KMS-11 (cell line): ENCODE measurements at regions not wholly inside any gene's neighbourhood (a gene's known extent, or its start where the extent isn't known, plus 50 kb on each side); places are given as distances from the start of the nearest gene placed in this dataset.

ENCODE experiments used
- H2AFZ ChIP-seq: fragments of 200-600 bp; sonication (generic); 2 replicates; pipeline ENCODE4 v1.6.1; 2016; ENCODE audit warnings: antibody characterized with exemption, mixed run types, low read depth
- H3K27ac ChIP-seq: fragments of 200-600 bp; sonication (generic); 2 replicates; pipeline ENCODE4 v1.6.1; 2016; ENCODE audit warnings: mild to moderate bottlenecking, mixed run types
- H3K27me3 ChIP-seq: fragments of 200-600 bp; sonication (generic); 2 replicates; pipeline ENCODE4 v1.6.1; 2017; ENCODE audit warnings: mild to moderate bottlenecking, low read depth, mixed run types, moderate library complexity; ENCODE audit not compliant: insufficient read depth
- H3K36me3 ChIP-seq: fragments of 200-600 bp; sonication (generic); 2 replicates; pipeline ENCODE4 v1.6.1; 2017; ENCODE audit warnings: mild to moderate bottlenecking, mixed run types; ENCODE audit not compliant: insufficient read depth
- H3K4me1 ChIP-seq: fragments of 200-600 bp; sonication (generic); 2 replicates; pipeline ENCODE4 v1.6.1; 2016; ENCODE audit warnings: mild to moderate bottlenecking, low read depth, mixed run types; ENCODE audit not compliant: poor library complexity, severe bottlenecking
- H3K4me2 ChIP-seq: fragments of 200-600 bp; sonication (generic); 2 replicates; pipeline ENCODE4 v1.7.0; 2016; ENCODE audit warnings: mild to moderate bottlenecking, mixed run types
- H3K4me3 ChIP-seq: fragments of 200-600 bp; sonication (generic); IDR thresholded peaks from 2 replicates; pipeline ENCODE4 v1.6.1; 2017; ENCODE audit warnings: low read depth, low read length, mixed read lengths; ENCODE audit not compliant: insufficient read depth
- H3K79me2 ChIP-seq: fragments of 200-600 bp; sonication (generic); 2 replicates; pipeline ENCODE4 v1.6.1; 2016; ENCODE audit warnings: low read depth, mixed run types; ENCODE audit not compliant: insufficient read depth
- H3K9ac ChIP-seq: fragments of 200-600 bp; sonication (generic); 2 replicates; pipeline ENCODE4 v1.6.1; 2016; ENCODE audit warnings: mild to moderate bottlenecking, mixed run types
- H4K20me1 ChIP-seq: fragments of 200-600 bp; sonication (generic); 2 replicates; pipeline ENCODE4 v1.6.1; 2016; ENCODE audit warnings: mild to moderate bottlenecking, mixed run types; ENCODE audit not compliant: insufficient read depth
- CTCF ChIP-seq: fragments of 200-600 bp; sonication (generic); conservative IDR thresholded peaks from 2 replicates; pipeline ENCODE4 v1.6.1; 2017; ENCODE audit warnings: low read depth, mild to moderate bottlenecking, antibody characterized with exemption, low read length, moderate library complexity, mixed read lengths

- Histone ChIP-seq H3K4me1 (no peaks in the 10 kb centered on the region), H3K27me3 (no peaks in the 10 kb centered on the region), H3K9ac (no peak overlapping the region), H2AFZ (no peak overlapping the region), H4K20me1 (no peaks in the 10 kb centered on the region), H3K27ac (no peak overlapping the region), H3K4me3 (no peak overlapping the region), H3K4me2 (no peak overlapping the region), H3K79me2 (no peaks in the 10 kb centered on the region), H3K36me3 (no peaks in the 10 kb centered on the region)
- TF ChIP-seq CTCF = no peak
These were observed 764.7 kb upstream of the SLITRK1 start for GRCh38 chr13:84646957-84647356.

GRCh38 chr13:84645196-84646012 lies 763.1 kb upstream of the SLITRK1 start:
- H3K79me2 ChIP-seq = no peaks in the 10 kb centered on the region
- no peak overlapping the region for H3K4me2 ChIP-seq
- no peaks in the 10 kb centered on the region for H3K36me3 ChIP-seq
- H3K9ac ChIP-seq = no peak overlapping the region
- TF ChIP-seq CTCF = no peak
- H3K4me3 ChIP-seq = no peak overlapping the region
- H4K20me1 ChIP-seq = no peaks in the 10 kb centered on the region
- H3K4me1 ChIP-seq = no peaks in the 10 kb centered on the region
- no peak overlapping the region for H2AFZ ChIP-seq
- no peaks in the 10 kb centered on the region for H3K27me3 ChIP-seq
- H3K27ac ChIP-seq = no peak overlapping the region

- H2AFZ ChIP-seq = no peak overlapping the region
These were observed 759.2 kb upstream of the SLITRK1 start for GRCh38 chr13:84641491-84641890.

GRCh38 chr13:84640691-84641090 lies 758.4 kb upstream of the SLITRK1 start:
- Histone ChIP-seq H4K20me1 (no peaks in the 10 kb centered on the region), H2AFZ (no peak overlapping the region), H3K27me3 (no peaks in the 10 kb centered on the region), H3K4me1 (no peaks in the 10 kb centered on the region), H3K27ac (no peak overlapping the region), H3K79me2 (no peaks in the 10 kb centered on the region), H3K36me3 (no peaks in the 10 kb centered on the region), H3K9ac (no peak overlapping the region), H3K4me2 (no peak overlapping the region), H3K4me3 (no peak overlapping the region)
- TF ChIP-seq CTCF = no peak

More at GRCh38 chr13:84641491-84641890, 759.2 kb upstream of the SLITRK1 start:
- Histone ChIP-seq H3K27ac (no peak overlapping the region), H4K20me1 (no peaks in the 10 kb centered on the region), H3K36me3 (no peaks in the 10 kb centered on the region), H3K9ac (no peak overlapping the region), H3K4me1 (no peaks in the 10 kb centered on the region), H3K79me2 (no peaks in the 10 kb centered on the region), H3K4me2 (no peak overlapping the region), H3K4me3 (no peak overlapping the region), H3K27me3 (no peaks in the 10 kb centered on the region)
- no peak for TF ChIP-seq CTCF
